Ovary (tissue), 7 donors: ENCODE measurements at regions not wholly inside any gene's neighbourhood (a gene's known extent, or its start where the extent isn't known, plus 50 kb on each side); places are given as distances from the start of the nearest gene placed in this dataset.

ENCODE experiments used
- DNase-seq, 5 donors: peaks; one replicate each; pipeline ENCODE4 v3.0.0-alpha.2; 2019 to 2020
- H3K27ac ChIP-seq, 2 donors: fragments of 200-600 bp; one replicate each; pipeline versions ENCODE4 v1.5.1 to v1.8.0; 2019 to 2022
- H3K27me3 ChIP-seq: fragments of 200-600 bp; one replicate; pipeline ENCODE4 v1.8.0; 2022
- H3K36me3 ChIP-seq: fragments of 200-600 bp; sonication (generic); one replicate; pipeline ENCODE4 v1.5.1; 2019
- H3K4me1 ChIP-seq: one replicate; pipeline ENCODE4 v1.8.1; 2013; ENCODE audit warnings: mild to moderate bottlenecking, moderate library complexity; ENCODE audit not compliant: insufficient read depth
- H3K4me3 ChIP-seq: fragments of 200-600 bp; sonication (generic); one replicate; pipeline ENCODE4 v1.5.1; 2017
- H3K9me3 ChIP-seq, 2 donors: fragments of 200-600 bp in 1 of 2; sonication (generic) in 1 of 2; one replicate each; pipeline versions ENCODE4 v1.5.1 to v1.8.1; 2013 to 2019; ENCODE audit warnings: mild to moderate bottlenecking in 1 of 2, moderate library complexity in 1 of 2
- CTCF ChIP-seq, 3 donors: fragments of 450-650 bp in 2 of 3; fragments of 200-600 bp in 1 of 3; IDR thresholded peaks; one replicate each; pipeline versions ENCODE4 v1.5.1 to v1.8.0; 2016 to 2022; ENCODE audit warnings: antibody characterized with exemption in 3 of 3, mild to moderate bottlenecking in 1 of 3
- EP300 ChIP-seq: sonication (generic); formaldehyde crosslinking; IDR thresholded peaks from one replicate; pipeline ENCODE4 v1.6.1; 2017; ENCODE audit warnings: antibody characterized with exemption
- POLR2A ChIP-seq: fragments of 450-650 bp; IDR thresholded peaks from one replicate; pipeline ENCODE4 v1.6.1; 2017; ENCODE audit warnings: antibody characterized with exemption, mild to moderate bottlenecking, moderate library complexity
- WGBS, 3 donors: extraction: QIAGEN DNeasy Blood & Tissue Kit in 1 of 3; methylation state at CpG; one replicate each; pipeline versions ENCODE4 v1.1.5 to v1.1.7; 2013 to 2017; 5-methylcytosine and 5-hydroxymethylcytosine counted together
- intact Hi-C, 4 donors: fragments of 100-400 bp; cut with DNase I; formaldehyde crosslinking; loops; one replicate each; pipeline versions ENCODE4 v1.11.0 to v1.15.1; 2022 to 2023
- donor health status: DM: no; HTN: no; CAD: no; lungs with moderate emphysema.
- donor health status: DM: no; HTN: no; CAD: no.
- donor health status: Bipolar disorder and iron deficiency.
- donor health status: DM: no; HTN: no; CAD: no.
- donor health status: DM: yes; HTN: yes; CAD: no.

- no peaks in the 10 kb centered on the region for H3K9me3 ChIP-seq
- intact Hi-C loops = no loop called here
- DNase-seq = no peak
- H3K4me3 ChIP-seq = no peak overlapping the region
- H3K4me1 ChIP-seq = no peaks in the 10 kb centered on the region
- TF ChIP-seq EP300 = no peak
- no peak for TF ChIP-seq CTCF (IDR thresholded peaks at IDR 0.05)
- no peak for TF ChIP-seq POLR2A
- H3K27ac ChIP-seq = no peak overlapping the region
- WGBS, 3 donors = 92 to 96% (median 94%) methylated on average over 14 of the region's 14 CpGs
- no peaks in the 10 kb centered on the region for H3K27me3 ChIP-seq
- H3K36me3 ChIP-seq = no peaks in the 10 kb centered on the region
Measured at GRCh38 chr19:31592456-31592855, 243.2 kb upstream of the TSHZ3 start.

- H3K27ac ChIP-seq = no peak overlapping the region
- H3K27me3 ChIP-seq = no peaks in the 10 kb centered on the region
- intact Hi-C loops = no loop called here
- H3K9me3 ChIP-seq = no peaks in the 10 kb centered on the region
- TF ChIP-seq CTCF (IDR thresholded peaks at IDR 0.05) (no peak), POLR2A (no peak), EP300 (no peak)
- H3K4me1 ChIP-seq = no peaks in the 10 kb centered on the region
- no peaks in the 10 kb centered on the region for H3K36me3 ChIP-seq
- H3K4me3 ChIP-seq = no peak overlapping the region
- WGBS, 3 donors = 75 to 83% (median 80%) methylated on average over 6 of the region's 6 CpGs
- DNase-seq = no peak
Measured at GRCh38 chr19:31594701-31595100, 245.5 kb upstream of the TSHZ3 start.

- Histone ChIP-seq H3K27ac (no peak overlapping the region), H3K4me3 (no peak overlapping the region), H3K36me3 (no peaks in the 10 kb centered on the region), H3K9me3 (no peaks in the 10 kb centered on the region), H3K27me3 (no peaks in the 10 kb centered on the region), H3K4me1 (no peaks in the 10 kb centered on the region)
- no peak for DNase-seq
- intact Hi-C loops = no loop called here
- 91 to 93% (median 92%) methylated on average over 4 of the region's 4 CpGs for WGBS, 3 donors
- TF ChIP-seq EP300 (no peak), POLR2A (no peak), CTCF (IDR thresholded peaks at IDR 0.05) (no peak)
Measured at GRCh38 chr19:31595521-31595920, 246.3 kb upstream of the TSHZ3 start.

- Histone ChIP-seq H3K27ac (no peak overlapping the region), H3K9me3 (no peaks in the 10 kb centered on the region), H3K4me1 (no peaks in the 10 kb centered on the region), H3K36me3 (no peaks in the 10 kb centered on the region), H3K4me3 (no peak overlapping the region), H3K27me3 (no peaks in the 10 kb centered on the region)
- TF ChIP-seq POLR2A (no peak), CTCF (IDR thresholded peaks at IDR 0.05) (no peak), EP300 (no peak)
- intact Hi-C loops = no loop called here
- DNase-seq = no peak
- 91 to 94% (median 91%) methylated on average over 8 of the region's 8 CpGs for WGBS, 3 donors
Measured at GRCh38 chr19:31596751-31597150, 247.5 kb upstream of the TSHZ3 start.

GRCh38 chr19:31597616-31598015 lies 248.4 kb upstream of the TSHZ3 start:
- Histone ChIP-seq H3K9me3 (no peaks in the 10 kb centered on the region), H3K4me3 (no peak overlapping the region), H3K27me3 (no peaks in the 10 kb centered on the region), H3K4me1 (no peaks in the 10 kb centered on the region), H3K36me3 (no peaks in the 10 kb centered on the region), H3K27ac (no peak overlapping the region)
- intact Hi-C loops = no loop called here
- WGBS, 3 donors = 90 to 93% (median 92%) methylated on average over 9 of the region's 9 CpGs
- TF ChIP-seq EP300 = no peak
- no peak for TF ChIP-seq POLR2A
- TF ChIP-seq CTCF (IDR thresholded peaks at IDR 0.05) = no peak
- DNase-seq = no peak
